Inflammatory macrophage treated with lipopolysaccharide for 4 hours (primary cell): ENCODE measurements at regions not wholly inside any gene's neighbourhood (a gene's known extent, or its start where the extent isn't known, plus 50 kb on each side); places are given as distances from the start of the nearest gene placed in this dataset.
"Not testable (repeated sequence)": the region's sequence is repeated elsewhere in the genome, so short reads cannot be mapped to it uniquely, and the experiment has no call there.

Source experiments
- DNase-seq: peaks from one replicate; pipeline ENCODE4 v3.0.0-alpha.2; 2020

GRCh38 chr2:138323382-138324067, 178.0 kb upstream of the SPOPL start:
- DNase-seq, result no peak

GRCh38 chr2:138324068-138324771, 177.3 kb upstream of the SPOPL start:
- DNase-seq, result no peak

- no peak for DNase-seq
Measured at GRCh38 chr2:138327967-138328366, 173.6 kb upstream of the SPOPL start.

- no peak for DNase-seq
Measured at GRCh38 chr2:138329162-138329561, 172.4 kb upstream of the SPOPL start.

- DNase-seq, result no peak
Measured at GRCh38 chr2:138329591-138329990, 172.0 kb upstream of the SPOPL start.

- no peak for DNase-seq
Measured at GRCh38 chr2:138333121-138333520, 168.4 kb upstream of the SPOPL start.

- DNase-seq, result no peak
Measured at GRCh38 chr2:138333677-138334076, 167.9 kb upstream of the SPOPL start.

- no peak for DNase-seq
Measured at GRCh38 chr2:138334323-138334722, 167.2 kb upstream of the SPOPL start.

- no peak for DNase-seq
Measured at GRCh38 chr2:138335036-138335435, 166.5 kb upstream of the SPOPL start.

- DNase-seq, result no peak
Measured at GRCh38 chr2:138336146-138336545, 165.4 kb upstream of the SPOPL start.

GRCh38 chr2:138355244-138355643, 146.3 kb upstream of the SPOPL start:
- DNase-seq, result no peak

GRCh38 chr2:138356178-138356577, 145.4 kb upstream of the SPOPL start:
- DNase-seq, result no peak

GRCh38 chr2:138359532-138359931, 142.0 kb upstream of the SPOPL start:
- no peak for DNase-seq

GRCh38 chr2:138364554-138365162, 136.9 kb upstream of the SPOPL start:
- no peak for DNase-seq

- no peak for DNase-seq
Measured at GRCh38 chr2:138365581-138365980, 136.0 kb upstream of the SPOPL start.

- no peak for DNase-seq
Measured at GRCh38 chr2:138369856-138370255, 131.7 kb upstream of the SPOPL start.

GRCh38 chr2:138373993-138374408, 127.6 kb upstream of the SPOPL start:
- DNase-seq, result peak; percentile 37

- no peak for DNase-seq
Measured at GRCh38 chr2:138381373-138381772, 120.2 kb upstream of the SPOPL start.

GRCh38 chr2:138382672-138383071, 118.9 kb upstream of the SPOPL start:
- DNase-seq, result no peak

- DNase-seq, result not testable (repeated sequence)
Measured at GRCh38 chr2:138386191-138386590, 115.4 kb upstream of the SPOPL start.

- DNase-seq, result no peak
Measured at GRCh38 chr2:138389063-138389462, 112.5 kb upstream of the SPOPL start.

- no peak for DNase-seq
Measured at GRCh38 chr2:138390316-138390945, 111.1 kb upstream of the SPOPL start.

GRCh38 chr2:138391946-138392345, 109.6 kb upstream of the SPOPL start:
- no peak for DNase-seq
